Natural killer cell (primary cell): ENCODE measurements at regions not wholly inside any gene's neighbourhood (a gene's known extent, or its start where the extent isn't known, plus 50 kb on each side); places are given as distances from the start of the nearest gene placed in this dataset.
"Not testable (repeated sequence)": the region's sequence is repeated elsewhere in the genome, so short reads cannot be mapped to it uniquely, and the experiment has no call there.

Experiments used
- ATAC-seq, 3 donors: fragments of 150-1000 bp in 2 of 3; fragments of 200-7000 bp in 1 of 3; cut with Tn5 transposase; 1 replicate in 1 of 3; 2 replicates in 2 of 3; pipeline ENCODE4 v1.10.0; 2021; ENCODE audit warnings: mild to moderate bottlenecking in 2 of 3, moderate library complexity in 2 of 3
- DNase-seq, 2 donors: peaks; one replicate each; pipeline versions ENCODE4 v3.0.0 to v3.0.0-alpha.2; 2013 to 2021; ENCODE audit warnings: mixed read lengths in 1 of 2
- H3K27ac ChIP-seq: one replicate; pipeline ENCODE4 v1.5.1; 2013; ENCODE audit warnings: mild to moderate bottlenecking, low read length
- H3K27me3 ChIP-seq: one replicate; pipeline ENCODE4 v1.6.1; 2013; ENCODE audit warnings: low read length; ENCODE audit not compliant: control insufficient read depth, insufficient read depth
- H3K36me3 ChIP-seq: one replicate; pipeline ENCODE4 v1.6.1; 2013; ENCODE audit warnings: low read length; ENCODE audit not compliant: control insufficient read depth, insufficient read depth
- H3K4me1 ChIP-seq: one replicate; pipeline ENCODE4 v1.6.1; 2013; ENCODE audit warnings: low read length; ENCODE audit not compliant: control insufficient read depth, insufficient read depth
- H3K4me3 ChIP-seq: one replicate; pipeline ENCODE4 v1.5.1; 2013; ENCODE audit warnings: low read length
- H3K9me3 ChIP-seq: one replicate; pipeline ENCODE4 v1.6.1; 2013; ENCODE audit warnings: low read length; ENCODE audit not compliant: control insufficient read depth, insufficient read depth
- H3K27ac Mint-ChIP-seq, 2 donors: one replicate each; pipeline ENCODE4 v1.8.0; 2022; ENCODE audit warnings: mild to moderate bottlenecking in 2 of 2, mixed read lengths in 2 of 2, moderate library complexity in 1 of 2
- H3K27me3 Mint-ChIP-seq, 2 donors: one replicate each; pipeline ENCODE4 v1.8.0; 2022; ENCODE audit warnings: low read depth in 2 of 2, mixed read lengths in 2 of 2
- H3K36me3 Mint-ChIP-seq: one replicate; pipeline ENCODE4 v1.8.0; 2022; ENCODE audit warnings: mixed read lengths
- H3K4me1 Mint-ChIP-seq, 2 donors: one replicate each; pipeline ENCODE4 v1.8.0; 2022; ENCODE audit warnings: mixed read lengths in 2 of 2
- H3K4me3 Mint-ChIP-seq: one replicate; pipeline ENCODE4 v1.8.0; 2022; ENCODE audit warnings: mild to moderate bottlenecking, moderate library complexity, mixed read lengths
- H3K9me3 Mint-ChIP-seq, 2 donors: one replicate each; pipeline ENCODE4 v1.8.0; 2022; ENCODE audit warnings: mixed read lengths in 2 of 2
- CTCF ChIP-seq: fragments of 200-600 bp; IDR thresholded peaks from one replicate; pipeline ENCODE4 v1.8.0; 2022; ENCODE audit warnings: antibody characterized with exemption
- WGBS: methylation state at CpG from one replicate; pipeline ENCODE4 v1.1.7; 2013; ENCODE audit warnings: missing lambda C conversion rate; ENCODE audit not compliant: insufficient coverage; 5-methylcytosine and 5-hydroxymethylcytosine counted together
- intact Hi-C: fragments of 100-400 bp; cut with micrococcal nuclease; formaldehyde crosslinking; loops from one replicate; pipeline ENCODE4 v1.14.2; 2022

GRCh38 chr5:25415970-25416369 is 771.2 kb upstream of the CDH10 start:
- intact Hi-C loops: no loop called here
- no peak overlapping the region for H3K27ac Mint-ChIP-seq
- no peak overlapping the region for H3K4me3 Mint-ChIP-seq
- WGBS: 87% methylated on average over 8 of the region's 8 CpGs
- no peaks in the 10 kb centered on the region for H3K36me3 Mint-ChIP-seq
- Histone ChIP-seq H3K4me1 (no peaks in the 10 kb centered on the region), H3K9me3 (peaks cover 3% of the 10 kb centered on the region), H3K27ac (no peak overlapping the region), H3K36me3 (no peaks in the 10 kb centered on the region), H3K4me3 (no peak overlapping the region), H3K27me3 (no peaks in the 10 kb centered on the region)
- ATAC-seq (no peak), DNase-seq (no peak)
- H3K27me3 Mint-ChIP-seq: no peaks in the 10 kb centered on the region
- H3K4me1 Mint-ChIP-seq: no peaks in the 10 kb centered on the region
- peaks cover 11 to 12% of the 10 kb centered on the region in 2 donors for H3K9me3 Mint-ChIP-seq
- TF ChIP-seq CTCF: no peak

GRCh38 chr5:25414742-25415141 is 770.0 kb upstream of the CDH10 start:
- TF ChIP-seq CTCF: no peak

GRCh38 chr5:25412116-25412661 is 767.4 kb upstream of the CDH10 start:
- Mint-ChIP-seq H3K27me3 (no peaks in the 10 kb centered on the region), H3K36me3 (no peaks in the 10 kb centered on the region), H3K9me3 (peaks cover 15 to 17% of the 10 kb centered on the region in 2 donors), H3K4me1 (no peaks in the 10 kb centered on the region), H3K4me3 (no peak overlapping the region), H3K27ac (no peak overlapping the region)
- Histone ChIP-seq H3K4me1 (no peaks in the 10 kb centered on the region), H3K27me3 (no peaks in the 10 kb centered on the region), H3K36me3 (no peaks in the 10 kb centered on the region), H3K4me3 (no peak overlapping the region), H3K9me3 (peaks cover 2% of the 10 kb centered on the region), H3K27ac (no peak overlapping the region)
- no peak for TF ChIP-seq CTCF
- intact Hi-C loops: no loop called here
- no peak for ATAC-seq
- no peak for DNase-seq
- 76% methylated on average over 2 of the region's 2 CpGs for WGBS

More at GRCh38 chr5:25414742-25415141, 770.0 kb upstream of the CDH10 start:
- no peak for DNase-seq
- no peaks in the 10 kb centered on the region for H3K4me1 Mint-ChIP-seq
- no peak overlapping the region for H3K4me3 ChIP-seq
- H3K4me1 ChIP-seq: no peaks in the 10 kb centered on the region
- H3K27ac ChIP-seq: no peak overlapping the region
- intact Hi-C loops: no loop called here
- ATAC-seq: no peak
- no peaks in the 10 kb centered on the region for H3K27me3 ChIP-seq
- H3K27ac Mint-ChIP-seq: no peak overlapping the region
- no peak overlapping the region for H3K4me3 Mint-ChIP-seq
- WGBS: 100% methylated on average over 2 of the region's 6 CpGs
- no peaks in the 10 kb centered on the region for H3K36me3 Mint-ChIP-seq
- peaks cover 11 to 13% of the 10 kb centered on the region in 2 donors for H3K9me3 Mint-ChIP-seq
- H3K36me3 ChIP-seq: no peaks in the 10 kb centered on the region
- H3K9me3 ChIP-seq: peaks cover 3% of the 10 kb centered on the region
- no peaks in the 10 kb centered on the region for H3K27me3 Mint-ChIP-seq

- ATAC-seq, intact Hi-C loops, H3K27ac Mint-ChIP-seq, H3K27me3 ChIP-seq, H3K4me3 ChIP-seq, H3K9me3 ChIP-seq, H3K27me3 Mint-ChIP-seq, H3K36me3 Mint-ChIP-seq, H3K27ac ChIP-seq, H3K4me3 Mint-ChIP-seq, H3K4me1 Mint-ChIP-seq, DNase-seq, H3K36me3 ChIP-seq, H3K4me1 ChIP-seq: not testable (repeated sequence)
- H3K9me3 Mint-ChIP-seq: peaks cover 19 to 22% of the 10 kb centered on the region in 2 donors
- WGBS: 91% methylated on average over 4 of the region's 6 CpGs
Measured at GRCh38 chr5:25407365-25407764, 762.6 kb upstream of the CDH10 start.
